Activated CD4-positive, alpha-beta T cell treated with anti-CD3 and anti-CD28 coated beads, Interleukin-2, Interleukin-4, amounts not matched to agents 100 ng/mL and 50 ng/mL, durations not matched to agents 16 hours and 8 hours (primary cell): ENCODE measurements at regions not wholly inside any gene's neighbourhood (a gene's known extent, or its start where the extent isn't known, plus 50 kb on each side); places are given as distances from the start of the nearest gene placed in this dataset.

ENCODE experiments used
- DNase-seq: peaks from one replicate; pipeline ENCODE4 v3.0.0-alpha.2; 2020; ENCODE audit warnings: low spot score

DNA sequence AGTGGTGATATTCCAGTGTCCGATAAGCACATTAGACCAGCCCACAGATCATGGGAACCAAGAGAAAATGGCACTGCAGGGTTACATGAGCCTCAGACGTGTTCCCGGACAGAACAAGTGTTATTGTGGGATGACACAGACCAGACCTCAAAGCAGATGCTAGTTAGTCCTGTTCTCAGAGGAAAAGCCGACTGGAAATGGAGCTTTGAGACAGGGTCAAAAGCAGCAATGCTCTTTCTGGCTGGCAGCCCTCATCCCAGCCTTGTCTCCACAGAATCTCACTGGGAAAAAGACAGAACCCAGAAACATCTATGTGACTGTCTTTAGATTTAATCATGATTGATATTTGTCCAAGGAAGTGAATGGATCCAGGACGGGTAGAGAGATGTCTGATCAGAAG is 506.8 kb downstream of the INSC start:
- no peak for DNase-seq

DNA sequence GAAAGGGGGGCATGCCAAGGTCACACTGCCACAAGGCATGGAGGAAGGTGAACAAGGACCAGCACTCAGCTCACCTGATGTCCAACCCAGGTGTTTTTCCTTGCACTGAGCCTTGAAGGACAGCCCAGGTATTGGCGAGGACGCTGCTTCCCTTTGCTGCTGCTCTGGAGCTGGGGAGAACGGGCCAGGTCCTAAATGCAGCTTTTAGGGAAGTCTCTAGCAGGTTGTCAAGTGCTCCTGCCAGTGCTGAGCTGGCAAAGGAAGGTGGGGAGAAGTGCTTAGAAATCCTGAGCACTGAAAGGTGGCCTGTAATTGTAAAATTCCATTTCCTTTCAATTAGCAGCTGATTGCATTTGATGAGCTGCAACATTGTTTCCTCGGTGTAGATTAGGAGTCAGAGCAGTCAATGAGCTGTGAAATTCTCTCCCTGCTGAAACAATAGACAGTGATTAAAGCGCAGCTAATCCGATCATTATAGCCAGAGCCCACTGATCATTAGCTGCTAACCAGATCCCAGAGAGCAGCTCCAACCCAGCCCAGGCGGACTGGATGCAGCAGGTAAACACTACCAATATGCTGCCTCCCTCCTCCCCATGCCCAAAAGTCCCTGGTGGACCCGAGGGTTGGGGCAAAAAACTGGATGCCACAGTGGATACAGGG is 507.6 kb downstream of the INSC start:
- no peak for DNase-seq

DNA sequence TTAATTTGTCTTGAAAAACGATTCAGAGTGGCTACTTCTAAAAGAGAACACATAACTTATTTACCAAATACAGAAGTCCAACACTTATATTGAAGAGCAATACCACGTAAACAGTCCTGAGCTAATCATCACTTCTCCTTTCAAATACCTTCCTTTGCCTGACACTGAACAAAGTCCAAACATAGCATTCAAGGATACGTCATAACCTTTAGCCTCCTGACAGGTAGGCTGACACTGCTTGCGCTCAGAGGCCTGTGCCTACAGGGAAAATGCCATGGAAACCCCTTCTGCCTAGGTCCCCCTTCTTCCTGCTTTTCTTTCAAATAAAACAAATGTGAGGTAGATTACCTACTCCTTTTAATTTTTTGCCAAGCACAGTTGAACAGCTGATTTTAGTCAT is 510.0 kb downstream of the INSC start:
- DNase-seq: no peak

DNA sequence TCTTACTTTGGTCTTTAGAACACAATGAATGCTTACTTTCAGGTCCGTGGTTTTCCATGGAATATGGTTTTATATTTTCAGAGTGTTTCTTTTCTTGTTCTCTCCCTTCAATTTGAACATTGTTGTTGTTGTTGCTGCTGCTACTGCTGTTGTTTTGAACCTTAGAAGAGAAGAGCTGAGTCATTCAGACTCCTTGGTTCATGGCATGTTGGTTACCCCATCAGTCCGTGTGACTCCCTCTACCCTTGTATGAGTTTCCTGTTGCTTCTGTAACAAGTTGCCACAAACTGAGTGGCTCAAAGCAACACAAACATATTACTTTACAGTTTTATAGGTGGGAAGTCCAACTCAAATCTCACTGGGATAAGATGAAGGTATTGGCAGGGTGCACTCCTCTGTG is 511.0 kb downstream of the INSC start:
- DNase-seq: no peak

DNA sequence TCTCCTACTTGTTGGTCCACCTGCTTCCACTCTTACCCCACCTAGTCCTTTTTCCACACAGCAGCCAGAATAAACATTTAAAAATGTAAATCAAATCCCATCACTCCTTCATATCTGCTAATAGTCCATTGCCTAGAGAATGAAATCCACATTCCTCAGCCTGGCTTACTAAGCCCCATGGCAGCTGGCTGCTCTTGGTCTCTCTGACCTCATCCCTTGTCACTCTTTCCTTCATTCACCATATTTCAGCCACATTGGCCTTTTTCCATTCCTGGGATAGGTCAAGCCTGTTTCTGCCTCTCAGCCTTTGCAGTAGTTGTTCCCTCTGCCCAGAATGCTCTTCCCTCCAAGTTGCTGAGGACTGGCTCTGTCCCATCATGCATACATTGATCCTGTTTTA is 512.8 kb downstream of the INSC start:
- no peak for DNase-seq

DNA sequence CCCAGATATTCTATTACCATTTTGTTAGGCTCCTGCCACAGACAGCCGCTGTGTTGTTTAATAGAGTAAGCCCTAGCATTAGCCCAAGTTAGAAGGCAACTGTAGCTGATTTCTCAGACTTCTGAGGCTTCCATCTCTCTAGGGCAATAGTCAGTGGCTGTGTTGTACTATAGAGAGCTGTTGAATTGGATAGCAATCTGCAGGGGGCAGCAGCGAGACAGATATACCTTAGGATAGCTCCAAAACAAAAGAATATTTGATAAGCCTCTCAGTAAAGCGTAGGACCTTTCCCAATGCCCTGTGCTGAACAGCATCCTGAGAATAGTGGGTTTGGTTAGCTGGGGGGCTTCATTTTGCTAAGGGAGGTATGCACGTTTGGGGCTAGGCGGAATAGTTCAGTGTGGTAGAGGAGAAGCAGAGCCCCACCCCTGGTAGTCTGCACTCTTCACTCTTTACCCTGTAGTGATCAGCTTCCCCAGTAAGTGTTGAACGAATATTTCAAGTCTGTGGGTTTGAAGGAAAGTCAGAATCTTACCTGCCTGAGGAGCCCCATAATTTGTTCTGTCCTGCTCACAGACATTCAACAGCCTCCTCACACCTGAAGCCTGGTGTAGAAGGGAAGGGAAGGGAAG is 515.1 kb downstream of the INSC start:
- peak; percentile 6 for DNase-seq

DNA sequence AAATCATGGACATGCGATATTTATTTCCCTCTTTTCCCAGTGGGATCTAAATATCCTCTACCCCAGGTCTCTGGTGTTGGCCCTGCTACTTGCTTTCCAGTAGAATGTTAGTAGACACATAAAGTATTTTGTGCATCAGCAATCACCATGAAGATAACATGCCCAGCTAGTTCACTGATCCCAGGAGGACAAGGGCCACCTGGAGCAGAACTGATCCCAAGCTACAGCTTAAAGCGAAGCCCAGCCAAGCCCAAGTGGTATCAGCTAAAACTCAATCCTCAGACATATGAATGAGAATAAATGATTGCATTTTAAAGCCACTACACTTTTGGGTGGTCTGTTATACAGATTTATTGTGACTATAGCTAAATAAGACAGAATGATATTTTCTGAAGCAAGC is 516.2 kb downstream of the INSC start:
- DNase-seq: no peak

DNA sequence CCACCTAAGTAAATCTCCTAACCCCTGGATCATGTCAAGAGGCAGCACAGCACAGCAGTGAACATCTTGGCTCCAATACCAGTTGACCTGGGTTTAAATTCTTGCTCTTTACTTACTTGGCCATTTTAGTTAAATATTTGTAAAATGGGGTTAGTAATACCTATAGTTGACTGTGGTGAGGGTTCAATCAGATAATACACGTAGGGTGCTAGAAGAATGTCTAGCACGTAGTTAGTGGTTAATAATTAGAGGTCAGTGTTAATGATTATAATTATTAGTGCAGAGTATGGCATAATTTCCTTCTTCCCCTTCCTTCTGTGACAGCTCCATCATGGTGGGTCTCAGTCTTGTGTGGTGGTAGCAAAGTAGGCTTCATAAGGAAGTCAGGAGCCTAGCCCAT is 520.8 kb downstream of the INSC start:
- DNase-seq: no peak

DNA sequence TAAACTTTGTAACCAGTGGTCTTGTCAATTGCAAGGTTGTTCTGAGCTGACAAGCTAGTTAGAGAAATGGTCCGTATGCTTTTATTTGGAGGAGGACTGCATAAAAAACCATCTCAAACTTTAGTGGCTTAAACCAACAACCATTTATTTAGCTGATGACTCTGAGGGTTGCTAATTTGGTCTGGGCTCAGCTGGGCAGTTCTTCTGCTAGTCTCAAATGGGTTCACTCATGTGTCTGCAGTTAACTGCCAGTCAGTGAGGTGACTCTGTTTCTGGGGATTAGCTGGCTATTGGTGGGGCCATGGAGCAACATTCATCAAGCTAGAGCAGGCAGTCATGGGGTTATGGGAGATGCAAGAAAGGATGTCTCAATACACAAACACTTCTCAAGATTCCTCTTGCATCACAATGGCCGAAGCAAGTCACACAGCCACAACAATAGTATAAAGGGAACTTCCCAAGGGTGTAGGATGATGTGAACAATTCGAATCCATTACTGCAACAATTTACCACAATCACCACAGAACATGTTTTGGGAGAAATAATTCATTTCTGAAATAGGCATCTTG is 521.9 kb downstream of the INSC start:
- DNase-seq: no peak

DNA sequence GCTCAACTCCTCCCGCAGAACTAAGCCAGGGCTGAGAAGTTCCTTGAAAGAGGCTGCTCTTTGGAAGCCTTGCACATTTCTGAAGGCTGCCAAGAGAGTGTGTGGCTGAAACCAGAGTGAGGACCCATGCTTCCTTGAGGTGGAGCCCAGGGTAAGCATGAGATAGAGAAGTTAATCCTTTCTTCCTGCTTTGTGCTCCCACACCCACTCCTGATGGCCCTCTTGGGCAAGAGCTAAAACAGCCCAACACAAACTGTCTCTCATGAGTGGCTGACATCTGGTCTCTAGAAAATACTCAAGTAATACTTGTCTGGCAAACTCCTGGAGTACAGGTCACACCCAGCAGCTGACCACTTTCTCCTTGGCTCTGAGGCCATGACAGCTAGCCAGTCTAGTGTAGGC is 523.7 kb downstream of the INSC start:
- no peak for DNase-seq

DNA sequence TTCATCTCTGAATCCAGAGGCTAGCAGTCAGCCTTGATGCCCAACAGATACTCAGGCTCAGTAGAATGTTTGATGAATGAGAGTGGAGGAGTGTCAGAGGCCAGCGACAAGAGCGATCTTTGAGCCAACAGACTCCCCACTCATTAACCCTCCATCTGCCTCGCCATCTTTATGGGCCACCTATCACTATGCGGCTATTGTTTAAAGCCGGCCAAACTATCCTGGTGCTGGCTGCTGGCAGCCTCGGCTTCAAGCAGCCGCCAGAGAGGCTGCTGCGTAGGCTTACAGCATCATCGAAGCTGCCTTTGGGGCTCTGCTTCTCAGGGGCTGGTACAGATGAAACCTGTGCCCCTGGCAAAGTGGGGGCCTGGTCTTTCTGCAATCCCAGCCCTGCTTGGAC is 525.6 kb downstream of the INSC start:
- DNase-seq: no peak

DNA sequence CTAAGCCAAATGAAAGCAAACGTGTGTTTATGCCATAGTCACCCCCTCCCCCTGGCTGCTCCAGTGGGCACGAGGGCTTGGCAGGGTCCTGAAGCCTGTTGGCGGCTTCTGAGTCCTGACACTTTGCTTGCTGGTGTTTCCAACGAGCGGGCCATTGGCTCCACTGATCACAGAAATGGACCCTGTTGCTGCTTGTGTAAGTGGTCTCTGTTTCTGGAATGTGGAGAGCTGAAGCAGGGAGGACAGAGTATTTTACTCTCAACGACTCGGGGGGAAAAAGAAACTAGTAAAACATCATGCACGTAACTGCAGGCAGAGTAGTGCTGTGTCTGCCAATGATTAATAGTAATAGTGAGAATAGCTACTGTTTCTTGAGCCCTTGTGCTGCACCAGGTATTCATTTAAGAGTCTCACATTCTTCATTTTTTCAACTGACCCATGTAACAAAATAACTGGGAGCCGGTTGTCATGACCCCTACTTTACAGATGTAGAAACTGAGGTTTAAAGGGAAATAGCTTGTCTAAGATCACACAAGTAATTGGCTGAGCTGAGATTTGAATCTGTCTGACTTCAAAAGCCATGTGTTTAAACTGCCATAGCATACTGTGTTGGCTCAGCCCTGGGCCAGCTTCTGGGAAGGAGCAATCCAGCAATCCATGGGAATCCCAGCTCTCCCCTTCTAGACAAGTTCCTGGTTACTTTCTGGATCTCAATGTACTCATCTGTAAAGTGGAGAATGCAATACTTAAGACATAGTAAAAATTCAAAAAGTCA is 526.7 kb downstream of the INSC start:
- no peak for DNase-seq

DNA sequence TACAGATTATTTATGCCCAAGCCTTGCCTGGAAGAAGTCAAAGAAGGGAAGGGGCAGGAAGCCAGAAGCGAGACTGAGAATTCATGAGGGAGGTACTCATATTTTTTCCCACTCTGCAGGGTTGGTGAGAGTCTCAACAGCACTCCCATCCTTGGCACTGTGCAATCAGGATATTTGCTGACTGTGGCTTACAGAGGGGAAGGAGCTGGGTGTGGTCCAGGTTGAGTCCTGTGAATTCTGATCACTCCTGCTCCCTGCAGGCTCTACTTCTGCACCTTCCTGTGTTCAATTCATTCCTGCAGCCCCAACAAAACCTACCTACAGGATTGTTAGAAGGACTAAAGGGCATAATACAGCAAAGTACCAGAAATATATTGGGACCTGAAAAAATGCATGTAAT is 530.5 kb downstream of the INSC start:
- no peak for DNase-seq

DNA sequence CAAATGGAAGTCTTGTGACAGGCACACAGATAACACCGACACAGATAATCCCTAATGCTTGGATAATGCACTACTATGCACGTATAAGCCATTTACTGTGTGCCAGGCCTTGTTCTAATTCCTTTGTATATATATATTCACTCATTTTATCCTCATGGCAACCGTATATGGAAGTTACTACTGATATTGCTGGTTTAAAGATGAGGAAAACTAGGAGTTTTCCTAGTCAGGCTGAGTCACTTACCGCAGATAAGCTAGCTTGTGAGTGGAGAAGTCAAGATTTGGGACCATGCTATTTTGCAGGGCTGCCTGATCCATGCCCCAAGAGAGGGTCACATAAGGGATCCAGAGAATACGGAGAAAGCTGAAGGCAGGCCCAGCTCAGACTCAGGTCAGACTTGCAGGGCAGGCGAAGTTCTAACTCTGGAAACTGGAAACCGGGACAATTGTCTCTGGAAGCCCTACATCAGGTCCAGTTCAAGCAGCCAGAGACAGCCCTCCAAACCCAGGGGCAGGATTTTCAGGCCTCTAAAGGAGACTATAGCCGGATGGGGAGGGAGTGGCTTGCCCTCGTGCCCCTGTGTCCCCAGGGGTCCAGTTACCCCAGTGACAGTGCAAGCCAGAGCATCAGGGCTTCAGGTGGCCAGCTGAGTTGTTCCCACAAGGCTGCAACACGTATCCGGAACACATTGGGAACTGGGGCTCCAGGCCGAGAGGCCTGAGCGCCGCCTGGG is 534.8 kb downstream of the INSC start:
- no peak for DNase-seq

DNA sequence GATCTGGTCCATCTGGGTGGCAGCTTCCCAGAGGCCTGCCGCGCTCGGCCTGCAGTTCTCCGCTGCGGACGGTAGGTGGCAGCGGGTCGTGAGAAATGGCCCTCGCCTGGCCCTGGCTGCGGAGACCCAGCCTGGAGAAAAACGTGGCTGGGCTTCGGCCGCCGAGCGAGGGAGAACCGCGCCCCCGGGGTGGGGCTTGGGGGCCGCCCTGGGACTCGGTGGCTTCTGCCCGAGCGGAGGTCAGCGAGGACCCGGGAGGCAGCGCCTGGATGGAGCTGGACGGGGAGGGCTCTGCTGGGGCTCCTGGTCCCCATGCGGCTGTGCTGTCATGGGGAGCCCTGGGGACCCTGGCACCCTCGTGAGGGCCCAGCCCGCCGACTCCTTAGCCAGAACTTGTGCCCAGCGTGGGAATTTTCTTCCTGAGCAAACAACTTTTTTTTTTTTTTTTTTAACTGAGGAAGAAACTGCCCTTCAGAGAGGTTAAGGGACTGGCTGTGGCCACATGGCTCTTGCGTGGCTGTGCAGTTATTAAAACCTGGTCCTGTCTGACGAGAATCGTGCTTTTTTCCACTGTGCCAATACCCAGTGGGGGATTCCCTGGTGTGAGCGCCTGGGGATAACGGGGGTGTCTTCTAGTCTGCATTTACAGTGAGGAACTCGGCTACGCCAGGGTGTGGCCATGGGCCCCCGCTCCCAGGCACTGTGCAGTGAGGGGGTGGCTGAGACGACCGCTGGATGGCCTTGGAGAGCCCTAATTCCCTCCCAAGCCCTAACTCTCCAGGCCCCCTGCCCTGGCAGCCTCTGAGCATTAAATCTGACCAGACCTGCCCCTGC is 535.6 kb downstream of the INSC start:
- peak; percentile 84 for DNase-seq

DNA sequence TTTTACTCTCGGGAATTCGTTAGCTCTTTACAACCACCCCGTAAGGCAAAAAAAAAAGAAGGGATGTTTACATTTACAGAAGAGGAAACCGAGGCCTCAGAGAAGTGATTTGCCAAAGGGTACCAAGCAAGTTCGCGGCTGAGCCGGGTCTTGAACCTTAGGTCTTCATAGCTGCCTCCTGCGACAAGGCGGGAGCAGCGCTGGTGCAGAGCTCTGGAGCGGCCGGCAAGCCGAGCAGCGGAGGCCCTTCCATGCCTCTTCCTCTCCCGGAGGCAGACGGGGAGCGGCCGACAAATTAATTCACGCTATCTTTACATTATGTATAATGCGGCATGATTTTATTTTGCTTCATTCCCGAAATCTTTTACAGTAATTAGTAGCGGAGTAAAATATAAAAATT is 536.3 kb downstream of the INSC start:
- no peak for DNase-seq

DNA sequence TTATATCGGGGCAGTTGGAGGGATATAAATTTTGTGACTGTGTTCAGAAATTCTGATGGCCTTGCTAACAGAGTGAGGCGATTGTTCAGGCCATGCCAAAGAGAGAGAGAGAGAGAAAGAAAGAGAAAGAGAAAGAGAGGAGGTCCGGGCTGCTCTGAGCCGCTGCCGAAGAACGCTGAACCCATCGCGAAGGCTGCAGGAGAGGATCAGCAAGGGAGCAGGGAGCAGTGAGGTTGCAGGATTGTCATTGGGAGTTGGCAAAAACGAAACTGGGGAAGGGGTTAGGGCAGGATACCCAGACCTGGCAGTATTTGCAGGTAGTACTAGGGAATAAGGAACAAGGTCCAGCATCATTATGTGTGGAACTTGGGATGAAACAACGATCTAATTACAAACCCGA is 537.1 kb downstream of the INSC start:
- no peak for DNase-seq

DNA sequence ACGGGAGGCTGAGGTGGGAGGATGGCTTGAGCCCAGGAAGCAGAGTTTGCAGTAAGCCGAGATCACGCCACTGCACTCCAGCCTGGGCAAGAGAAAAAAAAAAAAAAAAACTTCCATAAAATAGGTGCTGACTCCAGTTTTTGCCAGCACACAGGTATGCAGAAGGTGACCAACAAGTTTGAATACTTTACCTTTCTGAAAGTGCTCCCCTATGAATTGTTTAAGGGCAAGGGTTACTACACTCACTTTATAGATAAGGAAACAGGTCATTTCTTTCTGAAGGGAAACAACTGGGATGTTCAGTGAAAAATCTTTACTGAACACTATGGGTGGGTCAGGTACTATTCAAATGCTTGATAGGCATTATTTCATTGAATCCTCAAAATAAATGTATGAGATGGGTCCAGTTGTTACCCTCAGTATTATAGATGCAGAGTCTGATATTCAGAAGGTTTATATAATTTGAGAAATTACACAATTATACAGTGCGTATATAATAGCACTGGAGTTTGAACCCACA is 538.5 kb downstream of the INSC start:
- DNase-seq: no peak

DNA sequence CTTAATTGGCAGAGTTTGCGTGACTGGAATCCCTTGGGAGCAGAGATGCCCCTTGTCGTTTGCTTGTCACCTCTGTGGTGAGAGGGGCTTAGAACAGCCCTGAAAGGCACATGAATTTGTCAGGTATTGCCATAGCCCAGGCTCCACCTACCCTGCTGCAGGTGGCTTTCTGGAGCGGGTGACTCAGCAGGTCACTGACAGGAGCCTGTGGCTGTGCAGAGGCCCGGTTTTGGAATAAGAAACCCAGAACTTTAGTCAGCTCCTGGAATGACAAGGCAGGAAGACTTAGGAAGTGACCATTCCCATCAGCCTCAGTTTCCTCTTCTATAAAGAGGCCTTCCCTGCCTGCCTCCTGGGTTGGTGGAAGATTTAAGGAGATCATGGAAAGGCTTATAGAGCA is 539.7 kb downstream of the INSC start:
- DNase-seq: no peak

DNA sequence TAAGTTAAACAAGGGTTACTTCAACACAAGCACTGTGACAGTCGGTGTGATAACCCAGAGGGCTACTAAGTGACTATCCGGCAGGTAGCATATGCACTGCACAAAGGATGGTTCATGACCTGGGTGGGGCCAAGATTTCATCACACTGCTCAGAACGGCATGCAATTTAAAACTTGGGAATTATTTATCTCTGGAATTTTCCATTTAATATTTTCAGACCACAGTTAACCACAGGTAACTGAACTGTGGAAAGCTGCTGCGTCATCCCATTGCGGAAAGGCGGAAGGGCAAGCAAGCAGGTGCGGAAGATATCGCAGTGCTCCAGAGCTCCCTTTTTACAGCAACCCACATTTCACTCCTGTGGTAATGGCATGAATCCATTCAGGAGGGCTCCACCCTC is 540.8 kb downstream of the INSC start:
- no peak for DNase-seq

DNA sequence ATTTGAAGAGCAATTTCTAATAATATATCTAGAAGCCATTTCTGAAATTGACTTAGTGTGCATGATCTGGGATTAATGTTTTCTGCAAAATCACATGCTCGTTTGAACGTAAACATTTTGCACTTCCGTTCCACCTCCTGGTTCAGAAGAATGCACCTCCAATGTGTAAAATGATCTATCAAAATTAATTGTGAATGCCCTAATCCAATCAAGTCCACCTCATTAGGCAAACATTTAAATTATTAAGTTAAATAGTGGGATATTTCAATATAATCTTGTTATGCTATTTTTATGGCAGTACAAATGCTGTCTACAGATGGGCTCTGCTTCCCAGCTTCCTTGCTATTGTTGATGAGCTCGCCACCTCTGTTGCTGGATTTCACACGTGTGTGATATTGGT is 542.5 kb downstream of the INSC start:
- no peak for DNase-seq
